Dermis microvascular lymphatic vessel endothelial cell (primary cell): ENCODE measurements at regions not wholly inside any gene's neighbourhood (a gene's known extent, or its start where the extent isn't known, plus 50 kb on each side); places are given as distances from the start of the nearest gene placed in this dataset.

Source experiments
- DNase-seq, 2 donors: peaks; one replicate each; pipeline versions ENCODE4 v3.0.0 to v3.0.0-alpha.2; 2010; ENCODE audit warnings: low read depth in 2 of 2

DNA sequence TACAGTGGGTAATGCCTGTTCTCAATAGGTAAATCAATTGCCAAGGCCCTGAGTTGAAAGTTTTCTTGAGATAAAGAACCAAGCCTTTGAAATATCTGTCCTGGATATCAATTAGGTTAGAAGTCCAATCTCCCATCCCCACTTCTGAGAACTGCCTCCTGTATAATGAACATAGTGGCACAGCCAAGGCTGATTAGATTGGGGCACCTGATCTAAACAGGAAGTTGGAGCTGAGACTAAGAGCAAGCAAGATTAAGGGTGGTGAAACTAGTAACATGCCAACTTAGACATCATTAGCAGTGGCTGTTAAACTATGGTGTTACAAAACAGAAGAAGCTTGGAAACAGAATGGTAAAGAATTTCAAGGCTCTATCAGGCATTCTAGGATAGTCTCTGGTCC is 137.7 kb upstream of the TMEM108 start:
- no peak for DNase-seq

DNA sequence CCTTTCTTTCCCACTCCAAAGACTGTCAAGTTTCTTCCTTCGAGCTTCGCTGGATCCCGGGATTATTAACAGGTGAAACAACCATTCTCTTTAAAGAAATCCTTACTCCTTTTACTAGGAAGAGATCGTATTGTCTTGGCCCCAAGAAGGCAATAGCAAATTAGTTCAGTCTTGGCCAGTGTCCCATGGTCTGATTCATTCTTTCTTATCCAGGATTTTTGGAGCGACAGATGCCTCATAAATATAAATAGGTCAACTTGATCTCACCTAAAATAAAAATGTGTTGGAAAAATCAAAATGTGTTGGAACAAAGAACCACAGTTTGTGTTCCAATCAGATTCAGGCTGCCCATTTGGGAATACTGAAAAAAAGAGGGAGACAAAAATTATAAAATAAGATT is 140.1 kb upstream of the TMEM108 start:
- DNase-seq, result no peak

DNA sequence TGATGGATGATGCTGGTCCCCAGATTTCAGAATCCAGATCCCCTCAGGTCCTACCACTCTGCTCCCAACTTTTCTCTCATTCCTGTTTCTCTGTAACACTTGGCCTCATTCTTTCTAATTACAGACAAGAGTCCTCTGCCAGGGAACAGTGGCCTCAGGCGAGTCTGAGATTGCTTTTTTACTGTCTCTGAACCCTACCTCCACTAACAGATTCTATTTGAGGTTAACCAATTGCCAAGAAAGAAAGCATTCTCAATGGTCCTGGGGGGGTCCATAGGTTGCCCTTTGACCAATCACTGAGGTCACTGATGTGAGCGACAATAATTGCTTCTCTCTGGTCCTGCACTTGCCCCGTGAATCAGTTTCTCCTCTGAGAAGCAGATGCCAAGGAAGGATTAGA is 145.2 kb upstream of the TMEM108 start:
- no peak for DNase-seq

DNA sequence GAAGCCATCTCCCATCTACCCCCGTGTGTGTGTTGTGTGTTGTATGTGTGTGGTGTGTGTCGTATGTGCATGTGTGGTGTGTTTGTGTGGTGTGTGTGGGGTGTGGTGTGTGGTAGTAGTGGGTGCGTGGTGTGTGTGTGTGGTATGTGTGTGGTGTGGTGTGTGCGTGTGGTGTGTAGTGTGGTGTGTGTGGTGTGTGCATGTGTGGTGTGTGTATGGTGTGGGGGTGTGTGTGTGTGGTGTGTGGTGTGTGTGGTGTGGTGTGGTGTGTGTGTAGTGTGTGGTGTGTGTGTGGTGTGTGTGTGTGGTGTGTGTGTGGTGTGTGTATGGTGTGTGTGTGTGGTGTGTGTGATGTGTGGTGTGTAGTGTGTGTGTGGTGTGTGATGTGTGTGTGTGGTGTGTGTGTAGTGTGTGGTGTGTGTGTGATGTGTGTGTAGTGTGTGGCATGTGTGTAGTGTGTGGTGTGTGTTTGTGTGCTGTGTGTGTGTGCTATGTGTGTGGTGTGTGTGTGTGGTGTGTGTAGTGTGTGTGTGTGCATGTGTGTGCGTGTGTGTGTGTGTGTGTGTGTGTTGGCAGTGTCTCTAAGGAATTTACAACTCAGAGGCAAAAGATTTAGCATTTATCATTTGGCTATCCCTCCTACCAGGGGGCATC is 156.3 kb upstream of the TMEM108 start:
- DNase-seq, result no peak

DNA sequence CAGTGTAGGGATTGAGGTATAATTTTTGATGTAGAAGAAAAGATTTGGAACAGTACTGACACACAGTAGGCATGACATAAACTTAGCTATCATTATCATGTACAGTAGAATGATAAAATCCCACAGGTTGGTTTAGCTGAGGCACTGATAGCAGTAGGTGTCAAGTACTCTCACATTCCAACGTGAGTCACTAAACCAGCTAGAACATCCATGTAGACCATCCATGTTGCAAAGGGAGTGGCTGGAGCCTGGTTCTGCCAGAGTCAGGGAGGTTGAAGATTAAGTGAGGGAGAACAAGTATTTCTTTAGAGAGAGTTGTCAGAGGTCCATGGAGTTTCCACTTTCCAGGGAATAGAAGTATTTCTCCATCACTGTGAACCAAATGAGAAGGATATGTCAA is 157.2 kb upstream of the TMEM108 start:
- DNase-seq, result no peak

DNA sequence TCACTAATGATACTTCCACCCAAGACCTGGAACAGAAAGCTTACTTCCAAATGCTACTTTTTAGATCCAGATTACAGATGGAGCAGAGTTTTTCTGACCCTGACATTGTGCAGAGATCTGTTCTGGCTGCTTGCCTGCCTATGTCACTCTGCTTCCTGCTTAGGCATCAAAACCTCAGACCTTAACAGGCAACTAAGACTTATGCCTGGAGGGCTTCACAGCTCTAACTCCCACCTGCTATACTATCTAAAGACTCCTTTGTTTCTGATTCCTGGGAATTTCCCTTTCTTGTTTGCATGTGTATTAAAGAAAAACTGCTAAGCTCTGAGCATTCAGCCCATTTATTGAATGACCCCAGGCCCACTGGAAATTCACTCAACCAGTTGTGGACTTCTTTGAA is 157.4 kb upstream of the NPHP3 start:
- DNase-seq, result no peak

DNA sequence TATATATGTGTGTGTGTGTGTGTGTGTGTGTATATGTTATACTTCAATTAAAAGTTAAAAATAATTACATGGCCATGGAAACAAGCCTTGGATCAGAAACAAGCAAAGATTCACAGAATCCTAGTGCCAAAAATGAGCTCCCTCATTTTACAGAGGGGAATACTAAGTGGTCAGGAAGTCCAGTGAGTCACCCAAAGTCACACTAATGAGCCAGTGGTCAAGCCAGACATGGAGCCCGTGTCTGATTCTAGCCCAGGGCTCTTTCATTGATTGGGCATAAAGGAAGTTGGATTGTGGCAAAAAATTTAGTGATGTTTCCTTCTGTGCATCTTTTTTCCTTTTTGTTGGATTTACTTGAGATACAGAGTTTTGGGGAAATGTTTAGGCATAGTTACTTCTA is 152.5 kb upstream of the NPHP3 start:
- no peak for DNase-seq

DNA sequence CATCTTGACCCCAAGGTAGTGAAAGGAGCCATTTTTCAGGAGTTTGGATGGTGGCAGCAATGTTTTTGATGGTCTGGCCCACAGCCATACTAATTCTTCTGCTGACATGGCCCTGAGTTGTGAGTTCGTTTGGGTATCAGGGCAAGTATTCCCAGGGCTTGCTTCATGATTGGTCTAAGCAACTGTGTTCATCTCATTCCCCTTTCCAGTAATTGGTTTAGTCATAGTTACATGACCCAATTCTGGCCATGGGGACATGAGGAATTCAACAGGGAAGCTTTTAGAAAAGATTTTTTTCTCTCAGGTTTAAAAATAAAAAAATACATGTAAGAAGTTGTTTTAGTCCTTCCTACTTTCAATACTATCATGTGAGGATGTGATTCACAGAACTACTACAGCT is 150.5 kb upstream of the NPHP3 start:
- DNase-seq, result no peak

DNA sequence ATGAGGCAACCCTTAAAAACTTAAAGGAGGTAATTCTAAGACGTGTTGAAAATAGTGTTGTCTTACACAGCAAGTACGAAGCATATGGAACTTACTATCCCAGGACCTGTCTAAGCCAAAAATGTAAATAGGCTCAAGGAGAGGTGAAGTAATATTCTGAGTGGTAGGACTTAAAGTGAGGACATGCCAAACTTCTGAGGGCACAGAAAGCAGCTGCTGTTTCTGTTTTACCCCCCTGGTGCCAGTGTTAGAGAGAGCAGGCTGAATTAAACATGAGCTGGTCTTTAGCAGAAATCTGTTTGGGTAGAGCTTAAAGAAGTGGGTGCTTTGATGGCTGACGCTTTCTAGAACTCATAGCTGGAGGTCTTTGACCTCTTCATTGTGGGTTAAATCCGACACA is 149.7 kb upstream of the NPHP3 start:
- DNase-seq, result no peak

DNA sequence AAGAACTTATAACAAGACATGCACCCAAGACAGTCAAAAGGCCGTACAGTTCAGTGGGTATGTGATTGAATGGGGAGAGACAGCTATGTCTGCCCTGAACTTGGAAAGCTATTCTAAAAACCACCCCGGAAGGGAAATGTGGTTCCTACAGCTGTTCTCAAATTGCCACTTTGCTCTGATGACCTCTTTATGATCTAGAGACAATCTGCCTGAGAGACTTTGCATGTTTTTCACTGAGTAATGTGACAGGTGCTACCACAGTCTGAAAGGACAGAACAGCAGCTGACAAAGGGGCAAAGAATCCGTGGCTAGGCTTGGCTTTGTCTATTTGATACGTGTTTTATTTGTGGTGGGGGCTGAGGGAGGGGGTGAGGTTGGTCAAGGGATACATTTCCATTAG is 148.3 kb upstream of the NPHP3 start:
- DNase-seq, result no peak

DNA sequence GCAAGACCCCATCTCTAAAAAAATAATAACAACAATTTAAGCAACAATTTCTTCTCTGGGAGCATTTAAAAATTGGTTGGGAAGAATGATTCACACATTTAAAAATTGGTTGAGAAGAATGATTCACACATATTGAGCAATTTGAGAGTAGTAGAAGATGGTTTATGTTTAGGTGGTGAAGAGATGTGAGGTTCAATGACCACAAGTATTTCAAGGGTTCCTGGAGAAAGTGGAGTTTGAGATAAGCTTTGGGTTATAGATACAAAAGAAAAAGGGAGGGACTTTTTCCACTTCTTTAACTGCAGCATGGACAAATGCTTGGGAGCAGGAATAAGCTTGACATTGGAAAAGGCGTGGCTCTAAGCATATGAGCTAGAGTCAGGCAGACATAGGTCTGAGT is 145.7 kb upstream of the NPHP3 start:
- DNase-seq, result no peak

DNA sequence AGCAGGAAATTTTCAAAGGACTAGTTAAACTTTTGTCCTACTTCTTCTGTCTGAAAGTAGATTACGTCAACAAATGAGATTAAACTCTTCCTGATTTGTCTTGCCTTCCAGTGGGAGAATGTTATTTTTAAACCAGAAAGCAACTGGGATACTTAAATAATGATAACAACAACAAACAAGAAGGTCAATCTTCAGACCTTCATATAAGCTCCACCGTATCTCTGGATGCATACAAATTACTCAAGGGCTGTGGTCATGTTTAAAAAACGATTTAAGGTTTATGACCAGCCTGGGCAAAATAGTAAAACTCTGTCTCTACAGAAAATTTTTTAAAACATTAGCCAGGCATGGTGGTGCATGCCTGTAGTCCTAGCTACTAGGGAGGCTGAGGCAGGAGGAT is 145.3 kb upstream of the NPHP3 start:
- DNase-seq, result no peak

DNA sequence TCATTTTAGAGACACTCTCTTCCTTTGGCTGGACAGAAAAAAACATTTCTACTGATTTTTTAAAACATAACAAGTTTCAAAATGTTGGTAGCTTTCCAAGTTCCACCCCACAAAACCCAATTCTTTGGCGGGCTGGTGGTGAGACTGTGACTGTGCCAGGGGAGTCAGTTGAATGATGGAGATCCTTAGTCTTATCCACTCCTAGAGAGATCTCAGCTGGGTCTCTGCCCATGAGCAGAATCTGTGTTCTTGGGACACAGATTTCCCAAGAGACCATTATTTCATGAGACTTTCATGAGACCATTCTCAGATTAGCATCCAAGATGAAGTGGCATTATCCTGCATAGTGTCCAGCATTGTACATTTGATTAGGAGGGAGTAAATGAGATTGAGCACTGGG is 135.1 kb upstream of the NPHP3 start:
- DNase-seq, result no peak

DNA sequence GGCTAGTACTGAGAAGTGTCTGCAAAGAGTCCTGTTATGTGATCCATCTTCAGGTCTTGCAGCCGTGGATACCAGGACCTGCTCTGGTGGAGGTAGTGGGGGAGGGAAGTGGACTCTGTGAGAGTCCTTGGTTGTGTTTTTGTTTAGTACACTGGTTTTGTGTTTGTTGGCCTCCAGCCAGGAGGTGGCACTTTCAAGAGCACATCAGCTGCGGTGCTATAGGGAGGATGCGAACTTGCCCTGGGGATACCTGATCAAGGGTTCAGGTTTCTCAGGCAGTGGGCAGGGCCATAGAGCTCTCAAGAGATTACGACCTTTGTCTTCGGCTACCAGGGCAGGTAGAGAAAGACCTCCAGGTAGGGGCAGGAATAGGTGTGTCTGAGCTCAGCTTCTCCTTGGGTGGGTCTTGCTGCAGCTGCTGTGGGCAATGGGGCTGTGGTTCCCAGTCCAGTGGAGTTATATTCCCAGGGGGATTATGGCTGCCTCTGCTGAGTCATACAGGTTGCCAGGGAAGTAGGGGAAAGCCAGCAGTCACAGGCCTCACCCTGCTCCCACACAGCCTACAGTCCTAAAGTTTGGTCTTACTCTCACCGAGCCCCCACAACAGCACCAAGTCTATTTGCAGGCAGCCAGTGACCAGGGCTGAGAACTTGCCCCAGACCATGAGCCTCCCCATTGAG is 132.8 kb upstream of the NPHP3 start:
- no peak for DNase-seq

DNA sequence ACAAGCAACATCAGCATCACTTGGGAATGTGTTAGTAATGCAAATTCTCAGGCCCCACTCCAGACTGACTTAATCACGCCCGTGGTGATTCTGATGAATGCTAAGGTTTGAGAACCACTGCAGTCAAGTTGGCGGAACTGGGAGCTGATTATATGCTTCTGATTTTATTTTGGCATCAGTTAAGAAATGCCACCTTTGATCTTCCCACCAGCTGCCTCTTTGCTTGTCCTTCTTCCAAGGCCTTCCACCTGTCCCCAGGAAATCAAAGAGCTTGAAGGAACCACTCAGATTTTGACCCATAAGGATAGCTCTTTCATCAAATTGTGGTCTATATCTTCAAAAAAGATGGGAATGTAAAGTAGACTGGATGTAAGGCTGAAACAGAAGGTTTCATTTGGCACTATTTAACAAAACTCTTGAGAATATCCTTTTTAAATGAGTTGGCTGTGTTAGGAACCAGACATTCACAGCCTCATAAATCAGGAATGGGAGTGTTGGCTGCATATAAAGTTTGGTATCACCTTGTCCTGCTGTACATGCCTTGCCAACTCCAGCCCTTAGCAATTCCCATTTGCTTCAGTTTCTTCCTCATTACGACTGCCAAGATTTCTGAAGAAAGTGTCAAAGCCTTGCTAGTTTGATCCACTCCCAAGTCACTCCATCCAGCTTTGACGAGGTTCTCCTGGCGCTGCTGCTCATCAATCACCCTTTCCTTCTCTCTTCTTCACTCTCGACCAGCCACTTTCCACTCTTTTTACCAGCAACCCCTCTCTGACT is 125.8 kb upstream of the NPHP3 start:
- no peak for DNase-seq

DNA sequence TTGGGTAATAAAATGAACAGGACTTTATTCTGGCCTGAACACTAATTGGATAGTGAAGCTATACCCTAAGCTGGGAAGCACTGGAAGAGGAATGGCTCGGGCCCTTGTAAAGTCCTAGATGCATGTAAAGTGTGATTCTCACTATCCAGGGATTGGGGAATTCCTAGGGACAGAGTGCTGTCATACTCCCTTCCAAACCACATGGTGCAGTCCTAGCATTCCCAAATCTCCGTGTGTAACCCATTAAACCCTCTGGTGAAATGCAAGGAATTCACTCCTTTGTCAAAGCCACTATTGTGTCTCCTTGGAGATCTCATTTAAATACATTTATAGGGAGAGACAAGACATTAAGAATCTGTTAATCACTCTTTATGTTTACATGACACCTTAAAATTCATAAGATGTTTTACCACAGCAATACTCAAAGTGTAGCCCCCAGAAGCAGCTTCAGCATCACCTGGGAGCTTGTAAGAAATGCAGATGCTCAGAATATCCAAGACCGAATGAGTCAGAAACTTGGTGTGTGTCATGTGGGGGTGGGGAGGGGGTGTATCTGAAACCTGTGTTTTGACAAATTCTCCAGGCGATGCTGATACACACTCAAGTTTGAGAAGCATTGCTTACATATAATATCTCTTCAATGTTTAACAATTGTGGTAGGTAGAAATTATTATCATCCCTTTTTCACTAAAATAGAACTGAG is 121.8 kb upstream of the NPHP3 start:
- no peak for DNase-seq

DNA sequence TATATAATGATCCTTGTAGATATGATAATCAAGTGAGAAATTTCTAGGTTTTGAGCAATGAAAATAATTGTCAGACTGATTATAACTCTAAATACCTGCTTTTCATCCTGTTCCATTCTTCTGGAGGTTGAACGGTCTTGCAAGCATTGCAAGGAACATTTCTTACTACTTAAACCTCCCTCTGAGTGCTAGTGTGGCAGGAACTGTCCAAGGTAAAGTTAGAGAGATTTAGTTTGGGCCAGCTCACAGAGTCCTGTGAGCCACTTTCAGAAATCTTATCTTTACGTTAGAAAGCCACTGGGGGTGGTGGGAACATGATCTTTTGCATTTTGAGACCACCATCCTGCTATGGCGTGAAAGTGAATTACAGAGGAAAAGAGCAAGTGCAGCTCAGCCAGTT is 121.1 kb upstream of the NPHP3 start:
- no peak for DNase-seq

DNA sequence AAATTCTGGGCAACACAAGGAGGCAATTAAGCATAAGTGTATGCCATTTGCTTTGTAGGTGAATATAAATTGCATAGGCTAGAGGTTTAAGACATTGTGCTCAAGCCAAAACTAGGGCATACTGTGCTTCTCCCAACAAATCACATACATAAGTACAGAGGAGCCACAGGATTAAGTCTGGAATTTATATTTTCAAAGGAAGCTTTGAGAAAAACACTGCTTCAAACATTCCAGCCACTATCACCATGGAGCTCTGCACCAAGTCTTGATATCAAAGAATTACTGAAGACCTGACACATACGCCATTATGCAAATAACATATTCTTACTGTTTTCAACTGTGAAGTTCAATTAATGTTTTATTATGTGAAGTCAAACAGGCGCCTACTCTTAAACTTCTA is 119.4 kb upstream of the NPHP3 start:
- no peak for DNase-seq

DNA sequence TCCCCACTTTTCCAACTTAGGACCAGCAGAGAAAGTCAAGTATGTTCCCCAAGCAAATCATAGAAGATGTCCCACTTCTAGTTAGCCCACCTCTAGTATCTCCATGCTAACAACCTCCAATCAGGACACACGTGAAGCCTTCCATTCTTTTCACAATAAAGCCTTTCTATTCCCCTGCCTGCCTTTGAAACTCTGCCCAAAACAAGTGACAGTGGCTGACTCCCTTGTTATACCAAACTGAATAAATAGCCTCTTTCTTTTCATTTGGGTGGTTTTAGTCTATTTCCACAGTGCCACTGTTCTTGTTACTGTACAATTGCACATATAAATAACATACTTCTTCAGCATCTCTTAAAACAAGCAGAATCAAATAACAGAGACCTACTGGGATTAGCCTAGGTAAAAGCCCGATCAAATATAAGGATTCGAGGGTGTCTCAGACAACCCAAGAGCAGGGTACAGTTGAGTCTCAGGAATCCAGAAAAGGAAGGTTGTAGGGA is 118.0 kb upstream of the NPHP3 start:
- no peak for DNase-seq

DNA sequence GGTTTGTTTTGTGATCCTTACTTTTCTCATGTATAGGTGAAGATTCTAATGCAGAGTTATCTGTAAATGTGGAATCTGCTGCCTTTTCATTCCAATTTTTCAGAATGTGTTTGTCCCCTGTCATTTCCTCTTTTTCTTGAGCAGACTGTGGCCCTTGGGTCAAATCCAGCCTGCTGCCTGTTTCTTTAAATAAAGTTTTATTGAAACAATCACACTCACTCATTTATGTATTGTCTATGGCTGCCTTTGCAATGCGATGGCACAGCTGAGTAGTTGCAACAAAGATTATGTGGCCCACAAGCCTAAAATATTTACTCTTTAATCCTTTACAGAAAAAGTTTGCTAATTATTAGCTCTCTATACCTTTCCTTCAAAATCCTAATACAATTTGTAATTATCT is 116.3 kb upstream of the NPHP3 start:
- no peak for DNase-seq

DNA sequence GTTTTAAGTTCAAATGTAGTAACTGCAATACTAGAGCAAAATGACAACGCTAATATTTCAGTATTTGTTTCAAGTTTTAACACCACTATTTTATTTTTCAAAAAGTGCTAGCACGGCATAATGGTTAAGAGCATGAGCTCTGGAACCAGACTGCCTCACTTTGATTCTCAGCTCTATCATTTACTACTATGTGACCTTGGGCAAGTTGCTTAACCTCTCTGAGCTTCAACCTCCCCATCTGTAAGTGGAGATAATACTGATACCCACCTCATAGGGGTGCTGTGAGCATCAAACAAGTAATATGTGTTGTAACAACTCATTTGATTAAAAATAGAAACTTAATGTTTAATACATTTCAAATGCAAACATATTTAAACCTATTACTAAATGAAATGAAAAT is 115.4 kb upstream of the NPHP3 start:
- no peak for DNase-seq

DNA sequence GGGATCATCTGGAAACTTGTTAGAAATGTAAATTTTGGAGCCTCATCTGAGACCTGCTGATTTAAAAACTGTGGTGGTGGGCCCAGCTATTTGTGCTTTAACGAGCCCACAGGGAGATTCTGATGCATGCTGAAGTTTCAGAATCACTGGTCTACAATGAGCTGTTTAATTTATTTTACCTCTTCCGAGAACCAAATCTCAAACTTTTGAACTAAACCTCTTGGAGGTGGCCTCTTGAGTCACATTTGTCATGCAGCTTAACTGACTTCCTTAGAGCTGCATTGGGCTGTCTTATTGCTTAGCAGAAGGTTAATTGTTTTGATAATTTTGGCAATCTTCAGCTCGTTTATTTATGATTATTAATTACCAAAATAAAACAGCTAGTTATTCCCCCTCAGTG is 112.1 kb upstream of the NPHP3 start:
- DNase-seq, result no peak
